ENCODE measurements at regions not wholly inside any gene's neighbourhood (a gene's known extent, or its start where the extent isn't known, plus 50 kb on each side); places are given as distances from the start of the nearest gene placed in this dataset.

- in situ Hi-C loops (cut with MboI) = no loop called here
- TF ChIP-seq CHD2 (IDR thresholded peaks at IDR 0.05; ENCODE audit: borderline replicate concordance, low read depth, low read length) = no peak
- no peak for TF ChIP-seq BCL3 (IDR thresholded peaks at IDR 0.05; ENCODE audit: borderline replicate concordance, insufficient read depth, low read depth, low read length, poor library complexity, severe bottlenecking)
- TF ChIP-seq ZBTB40 (IDR thresholded peaks at IDR 0.05; ENCODE audit: borderline replicate concordance) = no peak
- TF ChIP-seq USF2 (IDR thresholded peaks at IDR 0.05; ENCODE audit: borderline replicate concordance, low read depth, low read length) = no peak
- TF ChIP-seq MYC (IDR thresholded peaks at IDR 0.05; ENCODE audit: insufficient read depth, insufficient read length, insufficient replicate concordance, low read length, severe bottlenecking) = no peak
- no peak for TF ChIP-seq SUPT20H (IDR thresholded peaks at IDR 0.05; ENCODE audit: borderline replicate concordance, control insufficient read depth, low read depth, low read length)
- TF ChIP-seq PBX3 (IDR thresholded peaks at IDR 0.05; ENCODE audit: insufficient replicate concordance, low read depth, low read length) = no peak
- no peak overlapping the region for H3K4me2 ChIP-seq (ENCODE audit: control insufficient read depth, insufficient read depth)
Observed at GRCh38 chr7:110311556-110311955, 779.4 kb upstream of the LRRN3 start.

More at GRCh38 chr7:110311556-110311955, 779.4 kb upstream of the LRRN3 start:
- Histone ChIP-seq H4K20me1 (ENCODE audit: control insufficient read depth, insufficient read depth) (no peaks in the 10 kb centered on the region), H3K9ac (ENCODE audit: control insufficient read depth, insufficient read depth, low read length) (no peak overlapping the region), H3K36me3 (ENCODE audit: control insufficient read depth in 2 of 2, insufficient read depth in 2 of 2, low read length in 1 of 2) (no peaks in the 10 kb centered on the region), H3K27ac (ENCODE audit: control insufficient read depth, insufficient read depth) (no peak overlapping the region), H2AFZ (ENCODE audit: control insufficient read depth, low read depth, low read length) (no peak overlapping the region), H3K9me3 (replicated peaks; ENCODE audit: control insufficient read depth, insufficient read depth, low read length) (no peaks in the 10 kb centered on the region), H3K4me3 (no peak overlapping the region), H3K4me1 (ENCODE audit: control insufficient read depth, insufficient read depth, low read length) (no peaks in the 10 kb centered on the region), H3K79me2 (ENCODE audit: control insufficient read depth, insufficient read depth, low read length) (no peaks in the 10 kb centered on the region), H3K27me3 (replicated peaks in 1 of 2; ENCODE audit: control insufficient read depth in 2 of 2, insufficient read depth in 2 of 2, low read length in 1 of 2) (no peaks in the 10 kb centered on the region)
- intact Hi-C loops (cut with micrococcal nuclease; ENCODE audit: unreplicated experiment) = no loop called here
- ATAC-seq (no peak), FAIRE-seq (no peak), DNase-seq (ENCODE audit: low read depth, low spot score) (no peak)
- BruUV-seq (replicated peaks) = no TSS peak
- ChIA-PET POLR2A (no interaction called here), SMC1A (ENCODE audit: uncharacterized antibody, unreplicated experiment) (no interaction called here), CTCF (no interaction called here), RAD21 (ENCODE audit: unreplicated experiment) (no interaction called here)
- WGBS (ENCODE audit: insufficient coverage, insufficient replicate concordance, low lambda C conversion rate, missing lambda C conversion rate) = 55% methylated on average over 3 of the region's 3 CpGs
